DOHH2 (cell line): ENCODE measurements at regions not wholly inside any gene's neighbourhood (a gene's known extent, or its start where the extent isn't known, plus 50 kb on each side); places are given as distances from the start of the nearest gene placed in this dataset.

Experiments
- H3F3A ChIP-seq: fragments of 200-600 bp; sonication (generic), shearing (Covaris generic); 2 replicates; pipeline ENCODE4 v1.6.0; 2016; ENCODE audit warnings: antibody characterized with exemption, mild to moderate bottlenecking; ENCODE audit not compliant: control insufficient read depth, insufficient read depth
- H3K27ac ChIP-seq: fragments of 200-600 bp; sonication (generic); 2 replicates; pipeline ENCODE4 v1.5.1; 2014; ENCODE audit warnings: low read depth, mild to moderate bottlenecking, low read length, moderate library complexity
- H3K27me3 ChIP-seq: fragments of 200-600 bp; sonication (generic); 2 replicates; pipeline ENCODE4 v1.6.1; 2014; ENCODE audit warnings: mild to moderate bottlenecking, low read length, mixed read lengths; ENCODE audit not compliant: control insufficient read depth
- H3K36me3 ChIP-seq: fragments of 200-600 bp; sonication (generic); 2 replicates; pipeline ENCODE4 v1.6.1; 2014; ENCODE audit warnings: mild to moderate bottlenecking, low read length, moderate library complexity, mixed read lengths; ENCODE audit not compliant: control insufficient read depth
- H3K4me1 ChIP-seq: fragments of 200-600 bp; sonication (generic); 2 replicates; pipeline ENCODE4 v1.6.1; 2014; ENCODE audit warnings: mild to moderate bottlenecking, low read length, mixed read lengths; ENCODE audit not compliant: control insufficient read depth
- H3K4me2 ChIP-seq: fragments of 200-600 bp; sonication (generic); 2 replicates; pipeline ENCODE4 v1.6.0; 2014; ENCODE audit warnings: mild to moderate bottlenecking, low read length, moderate library complexity
- H3K4me3 ChIP-seq: fragments of 200-600 bp; sonication (generic); 2 replicates; pipeline ENCODE4 v1.5.1; 2014; ENCODE audit warnings: mild to moderate bottlenecking, low read length, mixed read lengths
- H3K79me2 ChIP-seq: fragments of 200-600 bp; sonication (generic); 2 replicates; pipeline ENCODE4 v1.6.1; 2014; ENCODE audit warnings: mild to moderate bottlenecking, low read length, mixed read lengths; ENCODE audit not compliant: control insufficient read depth
- H3K9me2 ChIP-seq: fragments of 200-600 bp; sonication (generic); replicated peaks from 2 replicates; pipeline ENCODE4 v1.6.1; 2014; ENCODE audit warnings: mild to moderate bottlenecking, low read length, mixed read lengths; ENCODE audit not compliant: control insufficient read depth
- H3K9me3 ChIP-seq: fragments of 200-600 bp; sonication (generic); 2 replicates; pipeline ENCODE4 v1.6.1; 2014; ENCODE audit warnings: antibody characterized with exemption, low read length, mixed read lengths; ENCODE audit not compliant: control insufficient read depth, insufficient read depth
- H4K20me1 ChIP-seq: fragments of 200-600 bp; sonication (generic); 2 replicates; pipeline ENCODE4 v1.6.0; 2014; ENCODE audit warnings: low read depth, mild to moderate bottlenecking, antibody characterized with exemption, low read length, moderate library complexity; ENCODE audit not compliant: control insufficient read depth, insufficient read depth
- EZH2phosphoT487 ChIP-seq: fragments of 200-600 bp; sonication (generic); IDR thresholded peaks from 2 replicates; pipeline ENCODE4 v1.6.1; 2017; ENCODE audit warnings: borderline replicate concordance, mild to moderate bottlenecking, antibody characterized with exemption, low read length, moderate library complexity, mixed read lengths
- TF ChIP-seq, protein P1 (sequence below): fragments of 200-600 bp; sonication (generic); IDR thresholded peaks from one replicate; pipeline ENCODE4 v1.5.1; 2014; ENCODE audit warnings: antibody characterized with exemption, mild to moderate bottlenecking, low read depth, low read length; ENCODE audit not compliant: poor library complexity, severe bottlenecking

DNA sequence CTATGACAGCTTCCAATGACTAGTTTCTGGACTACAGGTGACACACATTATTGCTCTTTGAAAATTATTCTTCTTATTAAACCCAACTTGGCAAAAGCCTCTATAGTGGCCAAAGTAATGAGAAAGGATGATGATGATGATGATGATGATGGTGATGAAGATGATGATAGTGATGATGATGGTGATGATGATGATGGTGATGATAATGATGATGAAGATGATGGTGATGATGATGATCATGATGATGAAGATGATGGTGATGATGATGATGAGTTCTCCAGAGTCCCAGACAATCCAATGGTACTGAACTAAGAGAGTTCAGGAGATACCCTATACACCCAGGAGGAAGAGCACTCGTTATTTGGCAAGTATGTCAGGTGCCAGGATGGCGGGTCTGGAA, 739.4 kb downstream of the IRX1 start:
- Histone ChIP-seq H3K9me3 (no peaks in the 10 kb centered on the region), H3K4me1 (no peaks in the 10 kb centered on the region), H3K36me3 (no peaks in the 10 kb centered on the region), H3K79me2 (no peaks in the 10 kb centered on the region), H3K4me3 (no peak overlapping the region), H4K20me1 (no peaks in the 10 kb centered on the region), H3K4me2 (no peak overlapping the region), H3K27me3 (no peaks in the 10 kb centered on the region), H3F3A (no peaks in the 10 kb centered on the region), H3K9me2 (no peaks in the 10 kb centered on the region), H3K27ac (no peak overlapping the region)
- TF ChIP-seq, protein P1, sequence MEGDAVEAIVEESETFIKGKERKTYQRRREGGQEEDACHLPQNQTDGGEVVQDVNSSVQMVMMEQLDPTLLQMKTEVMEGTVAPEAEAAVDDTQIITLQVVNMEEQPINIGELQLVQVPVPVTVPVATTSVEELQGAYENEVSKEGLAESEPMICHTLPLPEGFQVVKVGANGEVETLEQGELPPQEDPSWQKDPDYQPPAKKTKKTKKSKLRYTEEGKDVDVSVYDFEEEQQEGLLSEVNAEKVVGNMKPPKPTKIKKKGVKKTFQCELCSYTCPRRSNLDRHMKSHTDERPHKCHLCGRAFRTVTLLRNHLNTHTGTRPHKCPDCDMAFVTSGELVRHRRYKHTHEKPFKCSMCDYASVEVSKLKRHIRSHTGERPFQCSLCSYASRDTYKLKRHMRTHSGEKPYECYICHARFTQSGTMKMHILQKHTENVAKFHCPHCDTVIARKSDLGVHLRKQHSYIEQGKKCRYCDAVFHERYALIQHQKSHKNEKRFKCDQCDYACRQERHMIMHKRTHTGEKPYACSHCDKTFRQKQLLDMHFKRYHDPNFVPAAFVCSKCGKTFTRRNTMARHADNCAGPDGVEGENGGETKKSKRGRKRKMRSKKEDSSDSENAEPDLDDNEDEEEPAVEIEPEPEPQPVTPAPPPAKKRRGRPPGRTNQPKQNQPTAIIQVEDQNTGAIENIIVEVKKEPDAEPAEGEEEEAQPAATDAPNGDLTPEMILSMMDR = no peak
- no peak for TF ChIP-seq EZH2phosphoT487

DNA sequence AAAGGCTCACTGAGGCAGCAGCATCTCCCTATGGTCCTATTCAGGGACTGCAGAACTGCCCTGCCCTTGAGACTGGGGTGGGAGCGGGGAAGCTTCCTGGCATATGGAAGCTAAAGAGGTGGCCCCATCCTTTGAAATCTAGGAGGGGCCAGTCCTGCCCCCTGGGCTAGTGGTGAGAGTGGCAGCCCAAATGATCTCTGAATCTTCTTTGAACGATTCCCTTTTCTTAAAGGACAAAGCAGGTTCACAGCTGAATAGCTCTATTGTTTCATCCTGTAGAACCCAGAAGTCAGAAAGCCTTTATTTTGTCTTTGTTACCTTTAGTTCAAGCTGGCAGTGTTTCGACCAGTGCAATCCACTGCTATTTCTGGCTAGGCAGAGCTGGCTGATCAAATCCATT, 741.9 kb downstream of the IRX1 start:
- Histone ChIP-seq H3K9me2 (no peaks in the 10 kb centered on the region), H3K4me2 (no peak overlapping the region), H3F3A (no peaks in the 10 kb centered on the region), H3K36me3 (no peaks in the 10 kb centered on the region), H3K27ac (no peak overlapping the region), H3K9me3 (no peaks in the 10 kb centered on the region), H3K27me3 (no peaks in the 10 kb centered on the region), H4K20me1 (no peaks in the 10 kb centered on the region), H3K4me1 (no peaks in the 10 kb centered on the region), H3K79me2 (no peaks in the 10 kb centered on the region), H3K4me3 (no peak overlapping the region)
- no peak for TF ChIP-seq EZH2phosphoT487
- TF ChIP-seq, protein P1 = no peak

DNA sequence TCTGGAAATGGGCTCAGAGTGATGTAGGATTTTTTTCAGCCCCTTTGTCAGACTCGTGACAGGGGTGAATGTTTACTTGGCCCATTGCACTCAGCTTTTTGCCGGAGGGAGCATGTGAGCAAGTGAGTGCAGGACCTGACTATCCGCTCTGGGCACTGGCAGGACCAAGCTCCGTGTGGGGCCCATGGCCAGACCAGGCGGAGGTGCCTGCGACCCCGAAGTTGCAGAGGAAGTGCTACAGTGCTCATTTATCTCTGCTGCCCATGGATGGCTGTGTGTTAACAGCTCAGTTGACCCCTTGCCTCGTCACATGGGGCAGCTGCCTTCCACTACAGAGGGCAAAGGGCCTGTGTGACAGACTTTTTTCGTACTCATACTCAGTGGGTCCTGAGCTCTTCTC, 744.3 kb downstream of the IRX1 start:
- H4K20me1 ChIP-seq = no peaks in the 10 kb centered on the region
- no peaks in the 10 kb centered on the region for H3F3A ChIP-seq
- no peaks in the 10 kb centered on the region for H3K27me3 ChIP-seq
- no peak overlapping the region for H3K4me2 ChIP-seq
- no peak for TF ChIP-seq EZH2phosphoT487
- TF ChIP-seq, protein P1 = no peak
- H3K4me1 ChIP-seq = no peaks in the 10 kb centered on the region
- H3K27ac ChIP-seq = no peak overlapping the region
- no peaks in the 10 kb centered on the region for H3K36me3 ChIP-seq
- no peaks in the 10 kb centered on the region for H3K9me2 ChIP-seq
- H3K4me3 ChIP-seq = no peak overlapping the region
- no peaks in the 10 kb centered on the region for H3K9me3 ChIP-seq
- H3K79me2 ChIP-seq = no peaks in the 10 kb centered on the region

DNA sequence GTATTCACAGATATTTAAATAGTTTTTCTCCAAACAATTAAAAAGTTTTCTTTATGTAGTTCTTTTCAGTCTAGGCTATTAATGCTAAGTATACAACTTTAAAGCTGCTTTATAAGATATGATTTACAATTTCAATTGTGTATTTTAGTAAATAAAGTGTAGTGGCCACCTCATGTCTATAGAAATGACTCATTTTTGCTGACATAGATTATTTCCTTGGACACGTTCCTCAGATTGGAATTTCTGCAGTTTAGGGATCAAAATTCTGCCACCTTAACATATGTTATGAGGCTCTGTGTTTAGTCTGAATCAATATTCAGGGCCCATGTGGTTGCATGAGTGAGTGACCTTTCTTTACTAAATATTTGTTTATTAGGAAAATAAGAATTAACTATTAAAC, 750.2 kb downstream of the IRX1 start:
- Histone ChIP-seq H4K20me1 (no peaks in the 10 kb centered on the region), H3K9me3 (no peaks in the 10 kb centered on the region), H3K4me3 (no peak overlapping the region), H3K4me1 (no peaks in the 10 kb centered on the region), H3K27me3 (no peaks in the 10 kb centered on the region), H3K36me3 (no peaks in the 10 kb centered on the region), H3K4me2 (no peak overlapping the region), H3K27ac (no peak overlapping the region), H3K9me2 (no peaks in the 10 kb centered on the region), H3F3A (no peaks in the 10 kb centered on the region), H3K79me2 (no peaks in the 10 kb centered on the region)
- TF ChIP-seq EZH2phosphoT487 = no peak
